ENCODE measurements at regions not wholly inside any gene's neighbourhood (a gene's known extent, or its start where the extent isn't known, plus 50 kb on each side); places are given as distances from the start of the nearest gene placed in this dataset.

DNA sequence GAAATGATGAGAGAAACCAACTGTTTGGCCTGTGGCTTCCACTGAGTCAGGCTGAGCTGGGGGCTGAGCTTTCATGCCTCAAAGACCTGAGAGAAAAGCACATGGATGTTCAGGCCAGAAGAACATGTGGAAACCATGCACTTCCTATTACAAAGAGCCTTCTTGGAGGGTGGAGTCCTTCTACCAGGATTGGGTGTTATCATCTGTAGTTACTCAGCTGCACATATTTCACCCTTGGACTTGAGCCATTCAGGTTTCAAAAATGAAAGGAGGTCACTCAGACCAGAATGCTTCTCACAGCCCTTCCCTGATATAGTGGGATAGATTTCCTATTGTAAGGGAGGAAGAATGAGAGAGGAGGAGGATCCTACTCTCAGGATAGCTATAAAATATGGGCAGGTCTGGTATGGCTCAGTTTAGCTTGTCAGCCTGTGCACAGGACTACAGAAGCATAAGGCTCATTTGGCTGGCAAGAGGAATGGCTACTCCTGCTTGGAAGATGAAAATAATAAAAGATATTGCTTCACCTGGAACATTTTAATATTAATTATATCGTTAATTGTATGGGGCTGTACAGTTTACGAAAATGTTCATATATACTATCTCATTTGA, 173.6 kb upstream of the TMC3 start:
- in situ Hi-C loops (cut with HindIII; ENCODE audit: low pct_unique_long_range_greater_than_20kb, low sequenced_read_pairs) = no loop called here
- no peak for DNase-seq (ENCODE audit: low read depth)

DNA sequence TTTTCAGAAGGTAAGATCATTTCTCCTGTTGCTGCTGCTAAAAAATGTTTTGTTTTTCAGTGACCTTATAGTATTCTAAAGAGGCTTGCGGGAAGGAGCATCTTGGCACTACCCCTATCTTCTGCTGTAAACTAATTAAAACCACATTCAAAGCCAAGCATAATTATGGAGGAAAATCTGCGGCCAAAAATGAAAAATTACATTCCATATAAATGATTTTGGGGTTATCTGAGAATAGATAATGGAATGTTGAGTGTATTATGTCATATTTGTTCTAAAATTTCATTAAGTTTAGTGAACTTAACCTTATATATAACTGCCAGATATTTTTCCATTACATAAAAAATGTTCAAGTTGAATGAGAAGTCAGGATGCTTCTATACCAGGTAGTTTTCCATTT, 170.4 kb upstream of the TMC3 start:
- in situ Hi-C loops (cut with HindIII; ENCODE audit: low pct_unique_long_range_greater_than_20kb, low sequenced_read_pairs) = no loop called here
- no peak for DNase-seq (ENCODE audit: low read depth)

DNA sequence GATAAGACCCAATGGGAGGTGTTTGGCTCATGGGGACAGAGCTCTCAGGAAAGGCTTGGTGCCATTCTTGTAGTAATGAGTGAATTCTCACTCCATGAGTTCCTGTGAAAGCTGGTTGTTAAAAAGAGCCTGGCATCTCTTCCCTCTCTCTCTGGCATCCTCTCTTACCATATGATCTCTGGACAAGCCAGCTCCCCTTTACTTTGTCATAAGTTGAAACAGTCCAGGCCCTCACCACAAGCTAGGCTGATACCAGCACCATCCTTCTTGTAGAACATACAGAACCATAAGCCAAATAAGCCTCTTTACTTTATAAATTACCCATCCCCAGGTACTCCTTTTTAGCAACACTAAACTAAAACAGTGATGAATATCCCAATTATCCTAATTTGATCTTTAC, 166.9 kb upstream of the TMC3 start:
- no peak for DNase-seq (ENCODE audit: low read depth)
- in situ Hi-C loops (cut with HindIII; ENCODE audit: low pct_unique_long_range_greater_than_20kb, low sequenced_read_pairs) = no loop called here

DNA sequence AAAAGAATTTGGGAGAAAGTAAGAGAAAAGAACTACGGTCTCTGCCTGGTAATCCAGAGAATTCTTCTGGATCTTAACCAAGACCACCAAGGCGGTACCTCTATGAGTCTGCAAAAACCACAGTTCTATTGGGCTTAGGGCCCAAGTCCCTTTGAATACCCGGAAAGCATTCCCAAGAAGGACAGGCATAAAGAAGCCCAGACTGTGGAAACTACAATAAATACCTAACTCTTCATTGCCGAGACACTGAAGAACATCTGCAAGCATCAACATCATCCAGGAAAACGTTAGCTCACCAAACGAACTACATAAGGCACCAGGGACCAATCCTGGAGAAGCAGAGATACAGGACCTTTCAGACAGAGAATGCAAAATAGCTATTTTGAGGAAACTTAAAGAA, 162.3 kb upstream of the TMC3 start:
- no peak for DNase-seq (ENCODE audit: low read depth)
- in situ Hi-C loops (cut with HindIII; ENCODE audit: low pct_unique_long_range_greater_than_20kb, low sequenced_read_pairs) = no loop called here

DNA sequence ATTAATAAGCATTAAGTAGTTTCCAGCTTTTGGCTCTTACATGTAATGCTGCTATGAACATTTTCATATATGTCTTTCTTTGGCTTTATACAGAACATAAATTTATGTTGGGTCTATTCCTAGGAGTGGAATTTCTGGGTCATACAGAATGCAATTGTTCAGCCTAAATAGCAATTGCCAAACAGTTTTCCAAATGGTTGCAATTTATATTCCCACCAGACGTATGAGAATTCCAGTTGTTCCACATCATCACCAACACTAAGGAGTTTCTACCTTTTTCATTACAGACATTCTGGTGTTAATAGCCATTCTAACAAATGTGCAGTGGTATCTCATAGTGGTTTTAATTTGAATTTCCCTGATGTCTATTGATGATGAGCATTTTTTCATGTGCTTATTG, 160.1 kb upstream of the TMC3 start:
- no peak for DNase-seq (ENCODE audit: low read depth)
- in situ Hi-C loops (cut with HindIII; ENCODE audit: low pct_unique_long_range_greater_than_20kb, low sequenced_read_pairs) = no loop called here

DNA sequence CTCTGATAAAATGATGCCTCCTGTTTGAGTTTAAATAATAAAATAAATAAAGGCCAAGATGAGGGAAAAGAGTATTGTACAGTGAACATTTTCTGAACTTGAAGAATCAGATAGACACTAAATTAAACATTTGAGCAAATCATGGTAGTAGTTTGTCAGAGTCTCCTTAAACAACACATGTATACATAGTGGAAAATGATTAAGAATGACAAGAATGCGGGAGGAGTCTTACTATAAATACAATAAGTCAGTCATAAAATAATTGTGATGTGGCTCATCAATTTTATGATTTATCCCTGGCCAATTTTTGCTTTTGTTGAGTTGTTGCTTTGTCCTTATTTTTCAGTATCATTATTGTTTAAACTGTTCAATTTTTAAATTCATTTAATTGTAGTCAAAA, 158.0 kb upstream of the TMC3 start:
- no peak for DNase-seq (ENCODE audit: low read depth)
- in situ Hi-C loops (cut with HindIII; ENCODE audit: low pct_unique_long_range_greater_than_20kb, low sequenced_read_pairs) = no loop called here

DNA sequence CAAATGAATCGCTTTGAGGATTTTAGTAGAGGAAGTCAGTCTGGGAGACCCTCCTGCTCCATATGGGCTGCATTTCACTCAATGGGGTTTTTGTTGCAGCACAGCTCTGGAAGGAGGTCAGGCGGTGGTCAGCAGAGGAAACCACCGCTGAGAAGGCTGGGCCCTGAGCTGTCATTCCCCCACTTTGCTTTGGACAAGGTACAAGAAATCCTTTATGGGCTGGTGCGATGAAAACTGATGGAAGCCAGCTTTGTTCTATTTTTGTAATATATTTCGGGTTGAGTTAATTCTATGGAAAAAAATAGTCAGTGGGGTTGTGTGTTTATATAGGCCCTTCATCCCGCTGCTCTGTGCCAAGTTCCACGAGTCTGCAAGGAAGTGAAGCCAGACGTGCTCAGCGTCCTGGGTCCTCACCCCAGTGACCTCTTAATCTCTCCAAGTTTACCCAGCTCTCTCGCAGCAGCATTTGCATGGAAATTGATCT, 157.1 kb upstream of the TMC3 start:
- DNase-seq (ENCODE audit: low read depth) = no peak
- in situ Hi-C loops (cut with HindIII; ENCODE audit: low pct_unique_long_range_greater_than_20kb, low sequenced_read_pairs) = no loop called here

DNA sequence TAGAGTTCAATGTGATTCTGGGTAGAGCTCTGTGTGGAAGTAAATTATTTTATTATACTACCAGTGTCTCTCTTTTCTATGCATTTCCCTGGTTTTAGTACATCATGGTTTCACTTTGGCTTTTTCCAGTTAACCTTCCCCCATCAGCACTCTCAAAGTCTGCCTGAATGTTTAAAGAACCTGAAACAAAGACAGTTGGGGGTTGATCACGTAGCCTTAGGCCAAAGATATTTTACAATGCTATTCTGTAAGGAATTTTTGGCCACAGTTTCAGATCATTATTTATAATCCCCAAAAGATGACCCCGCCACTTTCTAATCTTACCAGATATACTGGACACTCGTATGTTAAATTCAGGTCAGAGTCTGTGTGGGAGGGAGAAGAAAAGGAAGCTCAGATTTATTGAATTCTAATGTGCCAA, 156.3 kb upstream of the TMC3 start:
- no peak for DNase-seq (ENCODE audit: low read depth)
- in situ Hi-C loops (cut with HindIII; ENCODE audit: low pct_unique_long_range_greater_than_20kb, low sequenced_read_pairs) = no loop called here

DNA sequence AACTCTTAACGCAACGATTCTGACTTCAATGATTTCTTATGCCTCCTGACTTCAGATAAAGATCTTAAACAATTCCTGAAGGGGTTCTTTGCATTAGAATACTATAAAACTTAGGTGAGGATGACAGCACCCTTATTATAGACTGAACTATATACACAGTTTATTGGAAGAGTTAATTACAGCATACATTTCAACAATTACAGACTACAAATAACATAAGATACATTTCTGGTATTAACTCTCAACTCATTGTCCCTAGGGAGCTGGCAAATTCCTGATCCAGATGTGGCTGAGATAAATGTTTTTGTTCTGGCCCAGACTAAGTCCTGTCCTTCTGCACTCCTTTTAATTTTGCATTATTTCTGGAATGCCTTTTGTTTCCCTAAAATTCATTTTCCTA, 155.5 kb upstream of the TMC3 start:
- in situ Hi-C loops (cut with HindIII; ENCODE audit: low pct_unique_long_range_greater_than_20kb, low sequenced_read_pairs) = no loop called here
- no peak for DNase-seq (ENCODE audit: low read depth)

DNA sequence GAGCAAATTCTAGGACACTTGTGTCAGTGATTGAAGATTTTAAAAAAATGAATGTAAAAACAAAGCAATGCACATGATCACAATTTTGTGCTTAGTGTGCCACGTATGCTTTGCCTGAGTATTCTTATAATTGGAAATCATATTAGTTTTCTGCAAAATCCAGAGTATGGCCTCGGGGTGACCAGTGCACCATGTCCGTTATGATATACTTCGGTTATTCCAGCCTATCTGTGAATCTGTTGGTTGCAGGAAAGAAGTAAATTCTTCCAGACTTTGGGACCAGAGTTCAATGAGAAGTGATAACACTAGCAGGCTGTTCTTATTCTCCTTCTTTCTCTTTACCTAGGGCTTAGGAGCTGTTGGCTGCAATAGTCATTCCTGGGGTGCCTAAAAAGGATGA, 152.0 kb upstream of the TMC3 start:
- in situ Hi-C loops (cut with HindIII; ENCODE audit: low pct_unique_long_range_greater_than_20kb, low sequenced_read_pairs) = no loop called here

DNA sequence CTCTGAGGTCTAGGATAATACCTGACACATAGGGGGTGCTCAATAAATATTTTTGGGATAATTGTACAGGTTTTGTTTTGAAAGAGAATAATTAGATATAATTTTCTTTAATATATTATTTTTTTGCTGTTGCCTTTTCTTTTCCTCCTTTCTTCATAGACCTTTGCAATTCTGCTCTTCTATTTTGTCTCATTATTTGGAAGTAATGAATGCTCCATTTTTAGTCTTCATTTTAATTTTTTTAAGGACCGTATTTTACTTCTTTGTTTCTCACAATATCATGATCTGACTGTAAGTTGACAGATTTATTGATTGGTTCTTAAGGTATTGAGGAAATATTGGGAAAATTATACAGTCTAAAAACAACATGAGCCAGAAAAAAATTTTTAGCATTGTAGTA, 150.5 kb upstream of the TMC3 start:
- DNase-seq (ENCODE audit: low read depth) = no peak
- in situ Hi-C loops (cut with HindIII; ENCODE audit: low pct_unique_long_range_greater_than_20kb, low sequenced_read_pairs) = no loop called here

More for the DNA sequence above, 152.0 kb upstream of the TMC3 start:
- no peak for DNase-seq (ENCODE audit: low read depth)

DNA sequence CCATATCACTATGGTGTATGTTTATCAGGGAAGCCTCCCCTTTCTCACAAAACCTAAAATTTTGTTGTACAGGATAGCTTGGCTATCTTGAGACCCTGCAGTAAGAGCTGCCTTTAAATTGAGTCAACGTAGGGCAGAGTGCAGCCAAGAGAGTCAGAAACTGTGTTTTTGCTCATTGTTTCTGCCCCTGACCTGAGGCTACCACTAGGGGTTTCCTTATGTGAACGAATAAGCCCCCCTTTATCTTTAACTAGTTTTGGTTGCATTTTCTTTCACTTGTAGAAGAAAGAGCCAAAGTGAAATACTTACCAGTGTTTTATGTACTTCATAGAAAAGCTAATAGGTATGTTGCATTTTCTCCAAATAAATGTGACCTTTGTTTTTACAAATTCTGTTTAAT, 149.9 kb upstream of the TMC3 start:
- in situ Hi-C loops (cut with HindIII; ENCODE audit: low pct_unique_long_range_greater_than_20kb, low sequenced_read_pairs) = no loop called here
- no peak for DNase-seq (ENCODE audit: low read depth)

DNA sequence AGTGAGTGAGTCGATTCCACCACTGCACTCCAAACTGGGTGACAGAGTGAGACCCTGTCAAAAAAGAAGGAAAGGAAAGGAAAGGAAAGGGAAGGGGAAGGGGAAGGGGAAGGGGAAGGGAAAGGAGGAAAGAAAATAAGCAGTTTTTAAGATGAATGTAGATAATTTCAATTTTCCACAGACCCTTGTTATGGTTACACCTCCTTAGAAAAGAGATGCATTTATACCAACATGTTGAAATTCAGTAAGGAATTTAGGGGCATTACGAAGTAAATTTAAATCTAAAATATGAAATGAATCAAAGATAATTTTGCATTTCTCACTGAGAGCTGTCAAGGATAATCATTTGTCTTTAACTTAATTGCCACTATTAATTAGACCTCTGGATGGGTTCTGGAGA, 146.5 kb upstream of the TMC3 start:
- no peak for DNase-seq (ENCODE audit: low read depth)
- in situ Hi-C loops (cut with HindIII; ENCODE audit: low pct_unique_long_range_greater_than_20kb, low sequenced_read_pairs) = no loop called here

DNA sequence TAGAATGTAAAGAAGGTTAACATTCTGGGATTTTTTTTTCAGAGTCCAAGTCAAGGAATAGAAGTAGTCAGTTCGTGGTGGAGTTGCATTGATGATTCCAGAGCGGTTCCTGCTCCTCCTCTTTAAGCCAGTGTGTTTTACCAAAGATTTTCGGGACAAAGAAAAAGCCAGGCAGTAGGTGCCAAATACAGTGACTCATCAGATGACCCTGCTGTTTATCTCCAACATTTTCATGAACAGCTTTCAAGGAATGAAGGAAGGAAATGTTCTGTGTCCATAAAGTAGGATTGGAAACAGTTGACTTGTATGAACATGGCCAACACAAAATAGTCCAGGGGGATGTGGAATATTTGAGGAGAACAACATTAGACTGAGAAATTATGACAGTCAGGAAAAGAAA, 142.4 kb upstream of the TMC3 start:
- in situ Hi-C loops (cut with HindIII; ENCODE audit: low pct_unique_long_range_greater_than_20kb, low sequenced_read_pairs) = no loop called here
- DNase-seq (ENCODE audit: low read depth) = no peak

DNA sequence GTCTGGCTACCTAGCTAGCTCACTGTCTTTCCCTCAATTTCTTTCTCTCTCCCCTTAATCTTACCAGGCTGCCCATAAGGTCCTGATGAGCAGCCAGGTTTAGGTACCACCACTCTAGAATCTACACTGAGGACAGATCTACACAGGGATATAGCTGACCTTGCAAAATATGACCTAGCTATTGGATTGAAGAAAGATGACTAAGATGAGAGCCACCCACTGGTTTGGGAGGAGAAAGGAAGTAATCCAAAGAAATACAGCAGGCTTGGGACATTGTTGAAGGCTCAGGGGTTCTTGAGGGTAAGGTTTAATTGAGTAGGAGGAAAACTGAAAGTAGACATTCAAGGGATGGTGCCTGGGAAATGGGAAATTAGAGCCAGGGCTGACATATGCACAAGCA, 142.0 kb upstream of the TMC3 start:
- DNase-seq (ENCODE audit: low read depth) = no peak
- in situ Hi-C loops (cut with HindIII; ENCODE audit: low pct_unique_long_range_greater_than_20kb, low sequenced_read_pairs) = no loop called here

DNA sequence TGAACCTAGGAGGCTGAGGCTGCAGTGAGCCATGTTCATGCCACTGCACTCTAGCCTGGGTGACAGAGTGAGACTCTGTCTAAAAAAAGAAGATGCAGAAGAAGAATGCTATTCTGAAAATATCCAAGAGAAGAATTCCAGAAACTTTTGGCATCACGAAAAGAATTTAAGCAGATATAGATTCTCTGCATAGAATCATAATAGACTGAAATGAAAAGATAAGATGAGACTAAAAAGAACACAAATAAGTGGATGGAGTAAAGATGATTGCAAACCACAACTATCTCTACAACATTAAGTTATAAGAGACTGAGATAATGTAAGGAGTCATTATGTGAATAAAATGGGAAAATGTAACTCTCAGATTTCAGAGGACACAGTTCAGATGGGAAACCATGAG, 140.7 kb upstream of the TMC3 start:
- no peak for DNase-seq (ENCODE audit: low read depth)
- in situ Hi-C loops (cut with HindIII; ENCODE audit: low pct_unique_long_range_greater_than_20kb, low sequenced_read_pairs) = no loop called here

DNA sequence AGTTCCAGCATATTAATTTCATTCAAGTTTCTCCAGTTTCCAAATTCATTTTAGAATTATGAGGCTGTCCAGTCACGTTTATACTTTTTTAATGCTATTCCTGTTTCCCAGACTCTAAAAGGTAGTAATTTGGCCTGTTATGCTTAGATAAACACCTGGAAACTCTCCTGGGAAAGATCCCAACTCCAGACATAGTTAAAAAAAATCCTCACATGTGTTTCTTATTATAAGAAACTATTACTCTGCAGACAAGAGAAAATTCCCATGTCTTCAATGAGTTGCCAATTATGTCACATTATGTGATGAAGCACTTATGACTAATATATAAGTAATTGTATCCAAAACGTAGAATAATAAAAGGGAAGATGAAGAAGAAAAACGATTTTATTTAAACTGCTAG, 137.1 kb upstream of the TMC3 start:
- in situ Hi-C loops (cut with HindIII; ENCODE audit: low pct_unique_long_range_greater_than_20kb, low sequenced_read_pairs) = no loop called here
- no peak for DNase-seq (ENCODE audit: low read depth)

DNA sequence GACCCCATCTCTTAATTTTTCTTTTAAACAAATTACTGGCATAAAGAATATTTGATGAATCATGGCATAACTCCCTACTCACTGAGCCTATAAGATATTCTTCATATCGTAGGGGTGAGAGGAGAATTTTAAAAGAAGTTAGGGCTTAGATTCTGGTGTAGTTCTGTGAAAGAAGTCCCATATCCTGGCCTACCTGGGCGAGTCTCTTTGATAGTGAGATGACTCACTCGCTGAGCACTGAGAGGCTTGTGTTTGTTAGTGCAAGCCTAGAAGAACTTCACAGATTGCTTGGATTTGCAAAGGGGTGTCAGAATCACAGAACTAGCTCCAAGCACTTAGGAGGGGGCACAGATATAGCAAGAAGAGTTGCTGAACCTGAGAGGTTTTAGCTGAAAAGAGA, 133.8 kb upstream of the TMC3 start:
- in situ Hi-C loops (cut with HindIII; ENCODE audit: low pct_unique_long_range_greater_than_20kb, low sequenced_read_pairs) = no loop called here
- DNase-seq (ENCODE audit: low read depth) = no peak

DNA sequence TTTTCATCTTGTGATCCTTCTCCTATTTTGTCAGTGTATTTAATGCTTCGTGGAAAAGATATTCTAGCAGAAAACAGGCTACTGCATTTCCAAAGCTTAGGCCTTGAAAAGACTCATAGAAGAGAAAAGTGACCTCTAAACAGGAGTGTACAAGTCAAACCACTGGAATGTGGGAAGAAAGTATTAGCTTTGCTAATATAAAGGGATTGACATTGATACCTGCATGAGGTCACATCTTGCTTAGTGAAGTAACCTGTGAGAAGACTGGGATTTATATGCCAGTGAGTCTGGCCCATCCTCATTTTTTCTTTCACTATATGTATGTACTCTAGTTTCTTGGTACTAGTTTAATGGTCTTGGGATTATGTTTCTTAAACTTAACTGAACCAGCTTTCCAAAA, 132.9 kb upstream of the TMC3 start:
- in situ Hi-C loops (cut with HindIII; ENCODE audit: low pct_unique_long_range_greater_than_20kb, low sequenced_read_pairs) = no loop called here
- DNase-seq (ENCODE audit: low read depth) = no peak

DNA sequence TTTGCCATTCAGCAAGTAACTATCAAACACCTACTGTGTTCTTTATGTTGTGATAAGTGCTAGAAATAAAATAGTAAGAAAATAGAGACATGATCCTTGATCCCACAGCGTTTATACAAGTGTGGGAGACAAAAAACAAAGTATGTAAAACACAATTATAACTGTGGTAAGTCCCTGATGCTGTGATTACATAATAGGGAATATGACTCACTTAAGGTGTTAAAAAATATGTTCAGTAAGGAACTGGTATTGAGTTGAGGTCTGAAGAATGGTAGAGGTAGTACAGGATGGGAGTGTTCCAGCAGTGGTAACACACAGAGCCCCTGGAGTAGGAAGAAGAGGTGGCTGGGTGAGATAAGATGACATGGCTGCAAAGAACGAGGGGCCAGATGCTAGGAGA, 132.1 kb upstream of the TMC3 start:
- in situ Hi-C loops (cut with HindIII; ENCODE audit: low pct_unique_long_range_greater_than_20kb, low sequenced_read_pairs) = no loop called here
- no peak for DNase-seq (ENCODE audit: low read depth)
